Brain microvascular endothelial cell (primary cell): ENCODE measurements at regions not wholly inside any gene's neighbourhood (a gene's known extent, or its start where the extent isn't known, plus 50 kb on each side); places are given as distances from the start of the nearest gene placed in this dataset.

ENCODE experiments used
- DNase-seq: peaks from one replicate; pipeline ENCODE4 v3.0.0-alpha.2; 2020
- H3K27ac ChIP-seq: fragments of 250-450 bp; sonication (Bioruptor Pico); 2 replicates; pipeline ENCODE4 v1.5.1; 2020; ENCODE audit warnings: mild to moderate bottlenecking, moderate library complexity
- H3K27me3 ChIP-seq: fragments of 250-450 bp; sonication (Bioruptor Pico); replicated peaks from 2 replicates; pipeline ENCODE4 v1.5.1; 2020; ENCODE audit warnings: mild to moderate bottlenecking
- H3K36me3 ChIP-seq: fragments of 250-450 bp; sonication (Bioruptor Pico); replicated peaks from 2 replicates; pipeline ENCODE4 v1.5.1; 2020; ENCODE audit warnings: mild to moderate bottlenecking
- H3K4me3 ChIP-seq: 2 replicates; pipeline ENCODE4 v1.5.1; 2011; ENCODE audit warnings: low read depth, mild to moderate bottlenecking, control low read depth, low read length, moderate library complexity
- in situ Hi-C: cut with HindIII; loops from 2 replicates; pipeline ENCODE4 v1.10.0; 2017; ENCODE audit warnings: low sequenced_read_pairs, low pct_ligation_motif_present
- TF ChIP-seq, protein P1 (sequence below): IDR thresholded peaks from 2 replicates; pipeline ENCODE4 v1.5.1; 2011; ENCODE audit warnings: low read depth, mild to moderate bottlenecking, moderate library complexity, low read length, control low read depth, inconsistent platforms; ENCODE audit errors: missing control alignments

DNA sequence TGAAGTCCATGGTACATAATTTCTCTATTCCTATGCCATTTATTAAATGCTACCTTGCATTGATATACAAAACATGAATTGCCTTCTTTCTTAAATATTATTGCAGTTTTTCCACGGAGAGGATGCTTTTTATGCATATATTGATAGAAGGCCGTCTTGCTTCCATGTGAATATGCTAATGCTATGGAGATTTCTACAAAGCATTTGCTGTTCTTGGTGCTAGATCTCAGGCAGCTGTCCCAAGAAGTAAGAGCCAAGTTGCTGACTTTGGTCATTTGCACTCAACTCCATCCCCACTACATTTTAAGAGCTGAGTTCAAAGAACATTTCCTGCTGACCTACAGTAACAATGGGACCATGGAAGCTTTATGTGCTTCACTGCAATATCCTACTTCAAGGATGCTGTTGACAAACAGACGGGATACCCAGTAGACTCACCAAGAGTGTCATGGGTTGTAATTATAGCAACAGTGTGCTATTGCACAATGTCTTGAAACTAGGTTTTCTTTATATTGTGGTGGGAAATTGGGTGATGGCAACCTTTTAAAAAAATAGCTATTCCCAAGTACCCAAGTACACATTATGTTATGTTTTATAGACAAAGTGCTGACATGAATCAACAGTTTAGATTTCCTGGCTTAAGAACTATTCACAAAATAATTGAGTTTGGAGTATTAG, 1172.4 kb upstream of the PIK3C3 start:
- DNase-seq = no peak
- Histone ChIP-seq H3K27me3 (no peaks in the 10 kb centered on the region), H3K4me3 (no peak overlapping the region), H3K27ac (no peak overlapping the region), H3K36me3 (no peaks in the 10 kb centered on the region)
- in situ Hi-C loops = no loop called here
- TF ChIP-seq, protein P1, sequence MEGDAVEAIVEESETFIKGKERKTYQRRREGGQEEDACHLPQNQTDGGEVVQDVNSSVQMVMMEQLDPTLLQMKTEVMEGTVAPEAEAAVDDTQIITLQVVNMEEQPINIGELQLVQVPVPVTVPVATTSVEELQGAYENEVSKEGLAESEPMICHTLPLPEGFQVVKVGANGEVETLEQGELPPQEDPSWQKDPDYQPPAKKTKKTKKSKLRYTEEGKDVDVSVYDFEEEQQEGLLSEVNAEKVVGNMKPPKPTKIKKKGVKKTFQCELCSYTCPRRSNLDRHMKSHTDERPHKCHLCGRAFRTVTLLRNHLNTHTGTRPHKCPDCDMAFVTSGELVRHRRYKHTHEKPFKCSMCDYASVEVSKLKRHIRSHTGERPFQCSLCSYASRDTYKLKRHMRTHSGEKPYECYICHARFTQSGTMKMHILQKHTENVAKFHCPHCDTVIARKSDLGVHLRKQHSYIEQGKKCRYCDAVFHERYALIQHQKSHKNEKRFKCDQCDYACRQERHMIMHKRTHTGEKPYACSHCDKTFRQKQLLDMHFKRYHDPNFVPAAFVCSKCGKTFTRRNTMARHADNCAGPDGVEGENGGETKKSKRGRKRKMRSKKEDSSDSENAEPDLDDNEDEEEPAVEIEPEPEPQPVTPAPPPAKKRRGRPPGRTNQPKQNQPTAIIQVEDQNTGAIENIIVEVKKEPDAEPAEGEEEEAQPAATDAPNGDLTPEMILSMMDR = no peak

- H3K27ac ChIP-seq = no peak overlapping the region
- no peaks in the 10 kb centered on the region for H3K36me3 ChIP-seq
- in situ Hi-C loops = no loop called here
- no peaks in the 10 kb centered on the region for H3K27me3 ChIP-seq
- TF ChIP-seq, protein P1 = no peak
- DNase-seq = no peak
- H3K4me3 ChIP-seq = no peak overlapping the region
Observed at GRCh38 chr18:40769786-40770185, 1185.2 kb upstream of the PIK3C3 start.

GRCh38 chr18:40760251-40760650, 1194.8 kb upstream of the PIK3C3 start:
- no peak overlapping the region for H3K4me3 ChIP-seq
- no peaks in the 10 kb centered on the region for H3K27me3 ChIP-seq
- TF ChIP-seq, protein P1 = no peak
- no peak overlapping the region for H3K27ac ChIP-seq
- DNase-seq = no peak
- H3K36me3 ChIP-seq = no peaks in the 10 kb centered on the region
- in situ Hi-C loops = no loop called here

- in situ Hi-C loops = no loop called here
- TF ChIP-seq, protein P1 = no peak
- Histone ChIP-seq H3K36me3 (no peaks in the 10 kb centered on the region), H3K27me3 (no peaks in the 10 kb centered on the region), H3K4me3 (no peak overlapping the region), H3K27ac (no peak overlapping the region)
- DNase-seq = no peak
Observed at GRCh38 chr18:40754477-40754876, 1200.6 kb upstream of the PIK3C3 start.

GRCh38 chr18:40752316-40752715, 1202.7 kb upstream of the PIK3C3 start:
- no peak for DNase-seq
- Histone ChIP-seq H3K27me3 (no peaks in the 10 kb centered on the region), H3K36me3 (no peaks in the 10 kb centered on the region), H3K27ac (no peak overlapping the region), H3K4me3 (no peak overlapping the region)
- TF ChIP-seq, protein P1 = no peak
- in situ Hi-C loops = no loop called here

DNA sequence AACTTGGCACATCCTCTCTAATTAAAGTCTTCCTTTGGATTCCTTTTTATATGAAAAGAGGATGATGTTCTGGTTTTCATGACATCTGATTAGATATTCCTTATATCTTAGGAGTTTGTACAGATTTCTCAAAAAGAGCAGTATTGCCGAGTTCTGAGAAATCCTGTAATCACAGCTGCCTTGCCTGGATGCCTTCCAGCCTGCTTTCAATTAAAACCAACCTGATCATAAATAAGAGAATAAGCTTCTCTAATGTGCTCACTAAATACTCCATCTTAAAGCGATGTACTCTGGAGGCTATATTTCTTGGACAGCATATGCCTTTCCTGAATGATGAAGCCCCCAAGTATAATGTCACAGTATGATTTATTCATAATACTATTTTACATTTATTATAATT, 1203.8 kb upstream of the PIK3C3 start:
- DNase-seq = no peak
- Histone ChIP-seq H3K4me3 (no peak overlapping the region), H3K36me3 (no peaks in the 10 kb centered on the region), H3K27ac (no peak overlapping the region), H3K27me3 (no peaks in the 10 kb centered on the region)
- in situ Hi-C loops = no loop called here
- TF ChIP-seq, protein P1 = no peak
